HepG2 (cell line): ENCODE measurements at regions not wholly inside any gene's neighbourhood (a gene's known extent, or its start where the extent isn't known, plus 50 kb on each side); places are given as distances from the start of the nearest gene placed in this dataset.

Experiments
- TF ChIP-seq, protein P1 (sequence below): sonication (generic); formaldehyde crosslinking; IDR thresholded peaks from 2 replicates; pipeline ENCODE4 v1.4.0; 2020; ENCODE audit warnings: missing genetic modification reagents
- TF ChIP-seq, protein P2 (sequence below): sonication (generic); formaldehyde crosslinking; conservative IDR thresholded peaks from 2 replicates; pipeline ENCODE4 v1.4.0; 2020; ENCODE audit warnings: missing genetic modification reagents
- TF ChIP-seq, protein P3 (sequence below): sonication (generic); formaldehyde crosslinking; IDR thresholded peaks from 2 replicates; pipeline ENCODE4 v1.4.0; 2020; ENCODE audit warnings: low read depth, mild to moderate bottlenecking, missing genetic modification reagents
- TF ChIP-seq, protein P4 (sequence below): sonication (generic); formaldehyde crosslinking; IDR thresholded peaks from 2 replicates; pipeline ENCODE4 v1.4.0; 2020; ENCODE audit warnings: missing genetic modification reagents

DNA sequence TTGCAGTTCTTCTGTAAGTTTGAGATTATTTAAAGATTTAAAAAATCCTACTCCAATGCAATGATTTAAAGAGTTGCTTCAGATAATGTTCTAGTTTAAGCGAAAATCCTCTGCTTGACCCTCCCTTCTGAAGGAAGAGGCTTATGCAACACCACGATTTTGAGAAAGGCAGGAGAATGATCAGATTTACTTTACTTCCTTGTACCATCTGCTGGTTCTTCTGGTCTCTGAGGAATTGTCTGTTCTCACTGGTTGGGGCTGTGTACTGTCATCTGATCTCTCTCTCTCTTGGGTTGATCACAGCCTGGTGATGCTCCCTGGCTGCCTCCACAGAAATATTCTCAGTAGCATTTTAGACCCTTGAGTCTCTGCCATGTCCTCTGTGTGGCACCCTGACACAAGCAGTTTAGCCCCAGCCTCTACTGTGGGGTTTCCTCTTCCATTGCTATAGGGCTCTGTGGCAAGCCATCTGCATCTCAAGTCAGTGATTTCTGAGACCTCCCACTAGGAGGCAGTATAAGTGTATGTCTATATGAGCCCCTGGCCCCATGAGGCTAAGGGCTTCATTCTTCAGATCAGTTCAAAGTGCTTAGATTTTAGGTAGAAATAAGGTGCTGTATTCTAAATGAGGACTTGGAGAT, 50.8 kb upstream of the PLAAT1 start:
- TF ChIP-seq, protein P1, sequence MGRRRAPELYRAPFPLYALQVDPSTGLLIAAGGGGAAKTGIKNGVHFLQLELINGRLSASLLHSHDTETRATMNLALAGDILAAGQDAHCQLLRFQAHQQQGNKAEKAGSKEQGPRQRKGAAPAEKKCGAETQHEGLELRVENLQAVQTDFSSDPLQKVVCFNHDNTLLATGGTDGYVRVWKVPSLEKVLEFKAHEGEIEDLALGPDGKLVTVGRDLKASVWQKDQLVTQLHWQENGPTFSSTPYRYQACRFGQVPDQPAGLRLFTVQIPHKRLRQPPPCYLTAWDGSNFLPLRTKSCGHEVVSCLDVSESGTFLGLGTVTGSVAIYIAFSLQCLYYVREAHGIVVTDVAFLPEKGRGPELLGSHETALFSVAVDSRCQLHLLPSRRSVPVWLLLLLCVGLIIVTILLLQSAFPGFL (CRISPR knock-in tag) = no peak
- TF ChIP-seq, protein P2, sequence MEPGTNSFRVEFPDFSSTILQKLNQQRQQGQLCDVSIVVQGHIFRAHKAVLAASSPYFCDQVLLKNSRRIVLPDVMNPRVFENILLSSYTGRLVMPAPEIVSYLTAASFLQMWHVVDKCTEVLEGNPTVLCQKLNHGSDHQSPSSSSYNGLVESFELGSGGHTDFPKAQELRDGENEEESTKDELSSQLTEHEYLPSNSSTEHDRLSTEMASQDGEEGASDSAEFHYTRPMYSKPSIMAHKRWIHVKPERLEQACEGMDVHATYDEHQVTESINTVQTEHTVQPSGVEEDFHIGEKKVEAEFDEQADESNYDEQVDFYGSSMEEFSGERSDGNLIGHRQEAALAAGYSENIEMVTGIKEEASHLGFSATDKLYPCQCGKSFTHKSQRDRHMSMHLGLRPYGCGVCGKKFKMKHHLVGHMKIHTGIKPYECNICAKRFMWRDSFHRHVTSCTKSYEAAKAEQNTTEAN = no peak
- TF ChIP-seq, protein P3, sequence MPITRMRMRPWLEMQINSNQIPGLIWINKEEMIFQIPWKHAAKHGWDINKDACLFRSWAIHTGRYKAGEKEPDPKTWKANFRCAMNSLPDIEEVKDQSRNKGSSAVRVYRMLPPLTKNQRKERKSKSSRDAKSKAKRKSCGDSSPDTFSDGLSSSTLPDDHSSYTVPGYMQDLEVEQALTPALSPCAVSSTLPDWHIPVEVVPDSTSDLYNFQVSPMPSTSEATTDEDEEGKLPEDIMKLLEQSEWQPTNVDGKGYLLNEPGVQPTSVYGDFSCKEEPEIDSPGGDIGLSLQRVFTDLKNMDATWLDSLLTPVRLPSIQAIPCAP (CRISPR knock-in tag) = no peak
- TF ChIP-seq, protein P4, sequence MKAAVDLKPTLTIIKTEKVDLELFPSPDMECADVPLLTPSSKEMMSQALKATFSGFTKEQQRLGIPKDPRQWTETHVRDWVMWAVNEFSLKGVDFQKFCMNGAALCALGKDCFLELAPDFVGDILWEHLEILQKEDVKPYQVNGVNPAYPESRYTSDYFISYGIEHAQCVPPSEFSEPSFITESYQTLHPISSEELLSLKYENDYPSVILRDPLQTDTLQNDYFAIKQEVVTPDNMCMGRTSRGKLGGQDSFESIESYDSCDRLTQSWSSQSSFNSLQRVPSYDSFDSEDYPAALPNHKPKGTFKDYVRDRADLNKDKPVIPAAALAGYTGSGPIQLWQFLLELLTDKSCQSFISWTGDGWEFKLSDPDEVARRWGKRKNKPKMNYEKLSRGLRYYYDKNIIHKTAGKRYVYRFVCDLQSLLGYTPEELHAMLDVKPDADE (CRISPR knock-in tag) = no peak
